Stimulated activated CD4-positive, alpha-beta T cell treated with anti-CD3 and anti-CD28 coated beads, Interleukin-4, amount 100 ng/mL, for 24 hours (primary cell): ENCODE measurements at regions not wholly inside any gene's neighbourhood (a gene's known extent, or its start where the extent isn't known, plus 50 kb on each side); places are given as distances from the start of the nearest gene placed in this dataset.
"Not testable (repeated sequence)": the region's sequence is repeated elsewhere in the genome, so short reads cannot be mapped to it uniquely, and the experiment has no call there.

Experiments
- DNase-seq: peaks from one replicate; pipeline ENCODE4 v3.0.0-alpha.2; 2020

GRCh38 chr15:20227119-20227853, 314.3 kb downstream of the GOLGA6L6 start:
- DNase-seq, result not testable (repeated sequence)

GRCh38 chr15:20226531-20226930, 315.1 kb downstream of the GOLGA6L6 start:
- not testable (repeated sequence) for DNase-seq

GRCh38 chr15:20221063-20221462, 320.5 kb downstream of the GOLGA6L6 start:
- not testable (repeated sequence) for DNase-seq

GRCh38 chr15:20219171-20219570, 322.4 kb downstream of the GOLGA6L6 start:
- DNase-seq, result not testable (repeated sequence)

- DNase-seq, result not testable (repeated sequence)
Measured at GRCh38 chr15:20215700-20216099, 325.9 kb downstream of the GOLGA6L6 start.

GRCh38 chr15:20214101-20214500, 327.5 kb downstream of the GOLGA6L6 start:
- DNase-seq, result not testable (repeated sequence)

GRCh38 chr15:20211508-20211907, 330.1 kb downstream of the GOLGA6L6 start:
- DNase-seq, result not testable (repeated sequence)

GRCh38 chr15:20209973-20210372, 331.6 kb downstream of the GOLGA6L6 start:
- DNase-seq, result not testable (repeated sequence)

- not testable (repeated sequence) for DNase-seq
Measured at GRCh38 chr15:20207607-20208006, 334.0 kb downstream of the GOLGA6L6 start.

- not testable (repeated sequence) for DNase-seq
Measured at GRCh38 chr15:20207198-20207597, 334.4 kb downstream of the GOLGA6L6 start.

GRCh38 chr15:20204177-20204866, 337.3 kb downstream of the GOLGA6L6 start:
- not testable (repeated sequence) for DNase-seq

- not testable (repeated sequence) for DNase-seq
Measured at GRCh38 chr15:20203649-20204150, 337.9 kb downstream of the GOLGA6L6 start.

- DNase-seq, result not testable (repeated sequence)
Measured at GRCh38 chr15:20194591-20195198, 346.9 kb downstream of the GOLGA6L6 start.

- DNase-seq, result peak; percentile 43
Measured at GRCh38 chr15:20192982-20193929, 348.3 kb downstream of the GOLGA6L6 start.

GRCh38 chr15:20191508-20192125, 350.0 kb downstream of the GOLGA6L6 start:
- not testable (repeated sequence) for DNase-seq

- DNase-seq, result not testable (repeated sequence)
Measured at GRCh38 chr15:20188611-20189010, 353.0 kb downstream of the GOLGA6L6 start.

- DNase-seq, result not testable (repeated sequence)
Measured at GRCh38 chr15:20187370-20188355, 353.9 kb downstream of the GOLGA6L6 start.

- not testable (repeated sequence) for DNase-seq
Measured at GRCh38 chr15:20184879-20185278, 356.7 kb downstream of the GOLGA6L6 start.

GRCh38 chr15:20168221-20168620, 373.4 kb downstream of the GOLGA6L6 start:
- not testable (repeated sequence) for DNase-seq

GRCh38 chr15:20153528-20153927, 388.1 kb downstream of the GOLGA6L6 start:
- DNase-seq, result not testable (repeated sequence)
